ENCODE measurements at regions not wholly inside any gene's neighbourhood (a gene's known extent, or its start where the extent isn't known, plus 50 kb on each side); places are given as distances from the start of the nearest gene placed in this dataset.

DNA sequence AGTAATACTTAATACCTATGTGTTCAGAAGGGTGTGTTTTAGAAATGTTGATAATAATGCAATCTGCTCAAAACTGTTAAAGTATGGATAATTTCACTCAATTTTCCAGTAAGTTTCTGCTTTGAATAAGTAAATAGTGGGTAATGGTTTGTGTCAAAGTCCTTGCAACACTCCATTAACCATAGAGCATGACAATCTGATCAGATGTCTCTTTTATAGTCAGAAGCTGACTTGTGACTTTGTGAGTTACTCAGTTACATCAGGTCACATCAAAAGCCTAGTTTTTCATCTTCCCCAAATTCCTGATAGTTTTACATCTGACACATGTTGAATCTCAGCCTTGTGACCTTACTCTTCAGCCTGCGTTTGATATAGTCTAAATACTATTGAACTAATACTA, 338.0 kb downstream of the EFNB2 start:
- in situ Hi-C loops (cut with MboI; ENCODE audit: low sequenced_read_pairs, unreplicated experiment), result no loop called here
- no peak for DNase-seq (ENCODE audit: low spot score)
- TF ChIP-seq, protein P1, sequence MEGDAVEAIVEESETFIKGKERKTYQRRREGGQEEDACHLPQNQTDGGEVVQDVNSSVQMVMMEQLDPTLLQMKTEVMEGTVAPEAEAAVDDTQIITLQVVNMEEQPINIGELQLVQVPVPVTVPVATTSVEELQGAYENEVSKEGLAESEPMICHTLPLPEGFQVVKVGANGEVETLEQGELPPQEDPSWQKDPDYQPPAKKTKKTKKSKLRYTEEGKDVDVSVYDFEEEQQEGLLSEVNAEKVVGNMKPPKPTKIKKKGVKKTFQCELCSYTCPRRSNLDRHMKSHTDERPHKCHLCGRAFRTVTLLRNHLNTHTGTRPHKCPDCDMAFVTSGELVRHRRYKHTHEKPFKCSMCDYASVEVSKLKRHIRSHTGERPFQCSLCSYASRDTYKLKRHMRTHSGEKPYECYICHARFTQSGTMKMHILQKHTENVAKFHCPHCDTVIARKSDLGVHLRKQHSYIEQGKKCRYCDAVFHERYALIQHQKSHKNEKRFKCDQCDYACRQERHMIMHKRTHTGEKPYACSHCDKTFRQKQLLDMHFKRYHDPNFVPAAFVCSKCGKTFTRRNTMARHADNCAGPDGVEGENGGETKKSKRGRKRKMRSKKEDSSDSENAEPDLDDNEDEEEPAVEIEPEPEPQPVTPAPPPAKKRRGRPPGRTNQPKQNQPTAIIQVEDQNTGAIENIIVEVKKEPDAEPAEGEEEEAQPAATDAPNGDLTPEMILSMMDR (IDR thresholded peaks at IDR 0.05; ENCODE audit: borderline replicate concordance, control extremely low read depth, extremely low read depth, insufficient read depth, missing control alignments), result no peak

DNA sequence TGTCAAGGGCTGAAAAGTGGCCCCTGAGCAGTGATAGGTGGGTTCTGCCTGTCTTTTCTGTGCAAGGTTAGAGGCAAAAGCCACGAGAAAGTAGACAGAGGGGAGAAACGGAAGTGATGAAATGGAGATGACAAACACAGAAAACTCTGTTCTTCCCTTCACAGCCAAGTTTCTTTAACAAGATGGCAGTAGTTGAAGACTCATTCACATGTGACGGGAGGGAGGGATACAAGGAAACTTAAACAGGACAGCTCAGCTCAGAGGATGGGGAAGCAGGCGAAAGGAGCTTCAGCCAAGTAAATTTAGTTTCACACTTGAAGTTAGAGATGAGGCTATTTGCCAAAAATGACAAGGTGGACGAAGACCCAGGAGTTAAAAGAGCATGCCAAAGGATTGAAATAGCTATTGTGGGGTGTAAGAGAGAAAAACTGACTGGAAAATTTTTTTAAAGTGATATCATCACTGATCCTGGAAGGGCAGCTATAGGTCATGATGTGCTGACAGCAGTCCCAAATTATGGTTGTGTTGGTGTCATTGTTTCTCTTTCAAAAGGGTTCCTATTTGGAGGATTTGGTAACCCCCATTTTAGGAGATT, 347.9 kb downstream of the EFNB2 start:
- DNase-seq (ENCODE audit: low spot score), result no peak
- TF ChIP-seq, protein P1 (IDR thresholded peaks at IDR 0.05; ENCODE audit: borderline replicate concordance, control extremely low read depth, extremely low read depth, insufficient read depth, missing control alignments), result no peak
- in situ Hi-C loops (cut with MboI; ENCODE audit: low sequenced_read_pairs, unreplicated experiment), result no loop called here

DNA sequence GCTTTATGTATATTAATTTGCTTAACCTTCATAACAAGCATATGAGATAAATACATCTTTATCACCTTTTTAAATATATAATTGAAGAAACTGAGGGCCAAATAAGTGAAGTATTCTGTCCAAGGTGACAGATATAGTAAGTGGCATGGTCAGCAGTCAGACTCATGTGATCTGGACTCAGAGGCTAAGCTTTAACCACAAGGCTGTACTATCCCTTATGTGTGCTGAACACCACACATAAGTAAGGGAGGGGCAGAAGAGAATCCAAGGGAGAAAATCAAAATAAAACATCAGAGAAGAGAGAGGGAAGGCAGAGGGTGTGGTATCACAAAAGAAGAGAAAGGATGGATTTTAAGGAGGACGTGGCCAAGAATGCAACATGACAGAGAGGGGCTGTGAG, 348.4 kb downstream of the EFNB2 start:
- TF ChIP-seq, protein P1 (IDR thresholded peaks at IDR 0.05; ENCODE audit: borderline replicate concordance, control extremely low read depth, extremely low read depth, insufficient read depth, missing control alignments), result no peak
- in situ Hi-C loops (cut with MboI; ENCODE audit: low sequenced_read_pairs, unreplicated experiment), result no loop called here
- DNase-seq (ENCODE audit: low spot score), result no peak

DNA sequence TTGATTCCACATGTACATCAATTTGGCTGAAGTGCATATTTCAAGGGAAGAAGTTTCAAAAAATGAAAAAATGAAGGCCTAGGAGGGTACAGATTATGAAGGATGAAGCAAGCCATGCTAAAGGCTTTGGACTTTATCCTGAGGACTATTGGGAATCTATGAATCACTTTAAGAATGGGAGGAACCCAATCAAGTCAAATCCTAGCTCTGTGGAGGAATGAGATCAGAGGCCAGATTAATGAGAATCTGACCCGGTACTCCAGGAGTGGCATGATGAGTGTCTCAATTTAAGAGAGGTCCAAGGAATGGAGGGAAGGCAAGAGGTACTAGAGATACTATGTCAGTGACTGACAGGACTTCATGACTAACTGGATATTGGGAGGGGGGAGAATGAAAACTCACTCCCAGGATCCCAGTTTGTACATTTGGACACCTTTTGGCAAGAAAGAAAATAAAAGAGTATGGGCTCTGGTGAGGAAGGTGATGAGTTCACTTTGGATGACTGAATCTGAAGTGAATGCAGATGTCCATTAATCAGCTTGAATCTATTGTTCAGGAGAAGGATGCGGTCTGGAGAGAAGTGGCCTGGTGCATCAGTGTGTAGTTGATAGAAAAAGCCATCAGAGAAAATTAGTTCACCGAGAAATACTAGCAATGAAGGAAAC, 349.0 kb downstream of the EFNB2 start:
- no peak for DNase-seq (ENCODE audit: low spot score)
- in situ Hi-C loops (cut with MboI; ENCODE audit: low sequenced_read_pairs, unreplicated experiment), result no loop called here
- TF ChIP-seq, protein P1 (IDR thresholded peaks at IDR 0.05; ENCODE audit: borderline replicate concordance, control extremely low read depth, extremely low read depth, insufficient read depth, missing control alignments), result no peak

DNA sequence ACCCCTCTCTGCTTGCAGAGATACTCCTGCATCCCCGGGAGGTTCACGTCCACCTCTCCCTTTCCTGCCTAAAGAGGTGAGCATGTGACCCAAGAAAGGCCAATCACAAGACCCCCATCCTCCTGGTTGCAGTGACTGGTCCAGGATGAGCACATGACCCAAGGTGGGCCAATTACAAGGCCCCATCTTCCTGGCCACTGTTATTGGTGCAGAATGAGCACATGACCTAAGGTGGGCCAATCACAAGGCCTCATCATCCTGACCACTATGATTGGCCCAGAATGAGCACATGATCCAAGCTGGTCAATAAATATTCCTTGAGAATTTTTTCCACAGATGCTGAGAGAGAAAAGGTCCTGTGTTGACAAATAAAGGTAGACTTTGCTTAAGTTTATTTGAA, 350.7 kb downstream of the EFNB2 start:
- no peak for DNase-seq (ENCODE audit: low spot score)
- TF ChIP-seq, protein P1 (IDR thresholded peaks at IDR 0.05; ENCODE audit: borderline replicate concordance, control extremely low read depth, extremely low read depth, insufficient read depth, missing control alignments), result no peak
- in situ Hi-C loops (cut with MboI; ENCODE audit: low sequenced_read_pairs, unreplicated experiment), result no loop called here

DNA sequence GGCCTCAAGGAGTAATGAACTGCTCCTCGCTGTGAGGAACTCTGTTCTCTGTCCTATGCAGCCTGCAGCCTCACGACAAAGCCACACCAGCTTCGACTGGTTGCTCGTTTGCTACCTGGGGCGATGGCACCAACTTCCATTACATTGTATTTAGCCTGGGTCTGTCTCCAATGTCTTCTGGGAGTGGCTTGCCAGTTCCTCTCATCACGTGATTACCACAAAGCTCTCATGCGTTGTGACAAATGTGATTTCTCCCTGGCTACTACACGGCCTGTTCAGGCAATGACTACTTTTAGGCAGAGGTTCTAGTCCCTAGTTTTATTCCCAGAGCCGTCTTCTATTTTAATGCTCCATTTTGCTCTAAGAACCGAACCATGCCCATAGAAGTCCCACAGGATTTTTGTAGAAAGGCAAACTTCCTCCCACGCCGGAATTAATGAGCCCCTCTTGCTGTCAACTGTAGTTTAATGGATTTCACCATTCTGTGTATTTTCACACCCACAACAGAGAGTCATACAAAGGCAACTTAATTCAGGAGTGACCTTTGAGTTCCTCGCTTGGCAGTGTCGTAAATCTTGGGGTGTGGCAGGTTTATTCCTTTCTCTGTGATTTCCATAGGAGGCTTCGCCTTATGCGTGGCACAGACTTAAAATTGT, 351.9 kb downstream of the EFNB2 start:
- TF ChIP-seq, protein P1 (IDR thresholded peaks at IDR 0.05; ENCODE audit: borderline replicate concordance, control extremely low read depth, extremely low read depth, insufficient read depth, missing control alignments), result no peak
- in situ Hi-C loops (cut with MboI; ENCODE audit: low sequenced_read_pairs, unreplicated experiment), result no loop called here
- no peak for DNase-seq (ENCODE audit: low spot score)

All from GM13976 (cell line).